GM18907 (cell line): ENCODE measurements at regions not wholly inside any gene's neighbourhood (a gene's known extent, or its start where the extent isn't known, plus 50 kb on each side); places are given as distances from the start of the nearest gene placed in this dataset.
"Not testable (repeated sequence)": the region's sequence is repeated elsewhere in the genome, so short reads cannot be mapped to it uniquely, and the experiment has no call there.

Experiments used
- ATAC-seq: cut with Tn5 transposase; IDR thresholded peaks from one replicate; pipeline ENCODE4 v1.9.1; 2021; ENCODE audit warnings: mild to moderate bottlenecking, moderate library complexity; ENCODE audit not compliant: unreplicated experiment

- no peak for ATAC-seq
Measured at GRCh38 chr10:21463436-21463835, 62.0 kb downstream of the SKIDA1 start.

GRCh38 chr10:21458126-21458871, 67.2 kb downstream of the SKIDA1 start:
- no peak for ATAC-seq

- ATAC-seq, result no peak
Measured at GRCh38 chr10:21456160-21456559, 69.3 kb downstream of the SKIDA1 start.

GRCh38 chr10:21452203-21452602, 73.3 kb downstream of the SKIDA1 start:
- no peak for ATAC-seq

GRCh38 chr10:21449288-21449966, 76.1 kb downstream of the SKIDA1 start:
- ATAC-seq, result peak; percentile 90

GRCh38 chr10:21445163-21445562, 80.3 kb downstream of the SKIDA1 start:
- ATAC-seq, result no peak

- no peak for ATAC-seq
Measured at GRCh38 chr10:21441625-21442024, 83.9 kb downstream of the SKIDA1 start.

GRCh38 chr10:21438914-21439313, 86.6 kb downstream of the SKIDA1 start:
- not testable (repeated sequence) for ATAC-seq

GRCh38 chr10:21437770-21438382, 87.6 kb downstream of the SKIDA1 start:
- no peak for ATAC-seq

GRCh38 chr10:21432266-21432665, 93.2 kb downstream of the SKIDA1 start:
- no peak for ATAC-seq

GRCh38 chr10:21431799-21432198, 93.7 kb downstream of the SKIDA1 start:
- ATAC-seq, result no peak

GRCh38 chr10:21427804-21428481, 97.5 kb downstream of the SKIDA1 start:
- ATAC-seq, result peak; percentile 67

- no peak for ATAC-seq
Measured at GRCh38 chr10:21424459-21424861, 101.0 kb downstream of the SKIDA1 start.

GRCh38 chr10:21423850-21424249, 101.6 kb downstream of the SKIDA1 start:
- no peak for ATAC-seq

- no peak for ATAC-seq
Measured at GRCh38 chr10:21423338-21423737, 102.1 kb downstream of the SKIDA1 start.

- no peak for ATAC-seq
Measured at GRCh38 chr10:21421794-21422193, 103.7 kb downstream of the SKIDA1 start.

GRCh38 chr10:21421016-21421415, 104.5 kb downstream of the SKIDA1 start:
- ATAC-seq, result no peak

- ATAC-seq, result not testable (repeated sequence)
Measured at GRCh38 chr10:21418981-21419576, 106.4 kb downstream of the SKIDA1 start.

GRCh38 chr10:21417172-21417712, 108.2 kb downstream of the SKIDA1 start:
- ATAC-seq, result no peak

- ATAC-seq, result no peak
Measured at GRCh38 chr10:21413680-21414079, 111.8 kb downstream of the SKIDA1 start.

- no peak for ATAC-seq
Measured at GRCh38 chr10:21413268-21413667, 112.2 kb downstream of the SKIDA1 start.
